Type B pancreatic cell (in vitro differentiated cells): ENCODE measurements at regions not wholly inside any gene's neighbourhood (a gene's known extent, or its start where the extent isn't known, plus 50 kb on each side); places are given as distances from the start of the nearest gene placed in this dataset.

ENCODE experiments used
- DNase-seq: peaks from one replicate; pipeline ENCODE4 v3.0.0; 2021; ENCODE audit warnings: mixed read lengths; ENCODE audit not compliant: unreplicated experiment; ENCODE audit errors: extremely low spot score
- H3K27ac Mint-ChIP-seq: 2 replicates; pipeline ENCODE4 v1.8.0; 2021; ENCODE audit warnings: mild to moderate bottlenecking, mixed read lengths
- H3K27me3 Mint-ChIP-seq: 2 replicates; pipeline ENCODE4 v1.8.0; 2021; ENCODE audit warnings: mixed read lengths
- H3K36me3 Mint-ChIP-seq: 2 replicates; pipeline ENCODE4 v1.8.0; 2021; ENCODE audit warnings: mixed read lengths
- H3K4me1 Mint-ChIP-seq: one replicate; pipeline ENCODE4 v1.8.0; 2021; ENCODE audit warnings: mixed read lengths; ENCODE audit not compliant: unreplicated experiment
- H3K4me3 Mint-ChIP-seq: 2 replicates; pipeline ENCODE4 v1.8.0; 2021; ENCODE audit warnings: mild to moderate bottlenecking, mixed read lengths
- H3K9me3 Mint-ChIP-seq: 2 replicates; pipeline ENCODE4 v1.8.0; 2021; ENCODE audit warnings: mixed read lengths
- CTCF ChIP-seq: fragments of 200-600 bp; sonication (generic); conservative IDR thresholded peaks from 2 replicates; pipeline ENCODE4 v1.5.0; 2021; ENCODE audit warnings: antibody characterized with exemption, mild to moderate bottlenecking

- H3K4me3 Mint-ChIP-seq = no peak overlapping the region
- H3K9me3 Mint-ChIP-seq = peaks cover 4% of the 10 kb centered on the region
- no peaks in the 10 kb centered on the region for H3K4me1 Mint-ChIP-seq
- peaks cover under 1% of the 10 kb centered on the region for H3K27me3 Mint-ChIP-seq
- DNase-seq = no peak
- no peak overlapping the region for H3K27ac Mint-ChIP-seq
- no peaks in the 10 kb centered on the region for H3K36me3 Mint-ChIP-seq
- no peak for TF ChIP-seq CTCF
Measured at GRCh38 chr16:13586051-13586450, 333.9 kb upstream of the ERCC4 start.

GRCh38 chr16:13587181-13587580 is 332.8 kb upstream of the ERCC4 start:
- peaks cover 4% of the 10 kb centered on the region for H3K9me3 Mint-ChIP-seq
- no peaks in the 10 kb centered on the region for H3K4me1 Mint-ChIP-seq

GRCh38 chr16:13594823-13595222 is 325.1 kb upstream of the ERCC4 start:
- Mint-ChIP-seq H3K4me3 (no peak overlapping the region), H3K4me1 (no peaks in the 10 kb centered on the region), H3K9me3 (peaks cover 4% of the 10 kb centered on the region), H3K36me3 (no peaks in the 10 kb centered on the region), H3K27ac (no peak overlapping the region), H3K27me3 (no peaks in the 10 kb centered on the region)
- no peak for DNase-seq
- TF ChIP-seq CTCF = no peak

More at GRCh38 chr16:13587181-13587580, 332.8 kb upstream of the ERCC4 start:
- no peak for TF ChIP-seq CTCF
- Mint-ChIP-seq H3K36me3 (no peaks in the 10 kb centered on the region), H3K4me3 (no peak overlapping the region), H3K27ac (no peak overlapping the region), H3K27me3 (no peaks in the 10 kb centered on the region)
- no peak for DNase-seq

GRCh38 chr16:13606804-13607203 is 313.1 kb upstream of the ERCC4 start:
- Mint-ChIP-seq H3K36me3 (no peaks in the 10 kb centered on the region), H3K9me3 (no peaks in the 10 kb centered on the region), H3K4me1 (peaks cover 6% of the 10 kb centered on the region), H3K27ac (no peak overlapping the region), H3K4me3 (no peak overlapping the region), H3K27me3 (no peaks in the 10 kb centered on the region)
- no peak for DNase-seq
- TF ChIP-seq CTCF = no peak

GRCh38 chr16:13607289-13607688 is 312.7 kb upstream of the ERCC4 start:
- no peak for DNase-seq
- H3K27ac Mint-ChIP-seq = no peak overlapping the region
- H3K36me3 Mint-ChIP-seq = no peaks in the 10 kb centered on the region
- no peak for TF ChIP-seq CTCF
- H3K4me3 Mint-ChIP-seq = no peak overlapping the region
- H3K4me1 Mint-ChIP-seq = peaks cover 6% of the 10 kb centered on the region
- H3K27me3 Mint-ChIP-seq = no peaks in the 10 kb centered on the region
- no peaks in the 10 kb centered on the region for H3K9me3 Mint-ChIP-seq

GRCh38 chr16:13611596-13611995 is 308.4 kb upstream of the ERCC4 start:
- no peak for TF ChIP-seq CTCF
- H3K4me3 Mint-ChIP-seq = no peak overlapping the region

More at GRCh38 chr16:13611596-13611995, 308.4 kb upstream of the ERCC4 start:
- no peaks in the 10 kb centered on the region for H3K9me3 Mint-ChIP-seq
- no peak overlapping the region for H3K27ac Mint-ChIP-seq
- H3K36me3 Mint-ChIP-seq = no peaks in the 10 kb centered on the region
- H3K27me3 Mint-ChIP-seq = no peaks in the 10 kb centered on the region
- DNase-seq = no peak
- peaks cover 6% of the 10 kb centered on the region for H3K4me1 Mint-ChIP-seq
